ENCODE measurements at regions not wholly inside any gene's neighbourhood (a gene's known extent, or its start where the extent isn't known, plus 50 kb on each side); places are given as distances from the start of the nearest gene placed in this dataset.

DNA sequence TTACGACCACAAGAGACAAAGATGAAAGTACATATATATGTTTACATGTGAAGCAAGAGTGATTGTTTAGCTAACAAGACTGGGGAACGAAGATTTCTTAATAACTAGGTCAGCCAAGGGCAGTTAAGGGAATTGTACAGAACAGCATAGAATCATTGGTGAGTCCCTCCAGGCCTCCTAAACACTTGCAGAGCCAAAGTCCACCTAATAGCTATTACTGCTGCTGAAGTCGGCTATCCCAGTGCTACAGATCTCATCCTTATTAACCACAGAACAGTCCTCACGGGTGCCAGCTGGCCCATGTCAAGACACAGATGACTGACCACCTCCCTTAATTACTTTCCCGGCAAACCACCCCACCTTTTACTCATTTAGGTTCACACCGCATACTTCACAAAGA lies 68.5 kb upstream of the OPCML start:
- no peak for ATAC-seq
- no peaks in the 10 kb centered on the region for H3K79me2 ChIP-seq (ENCODE audit: control insufficient read depth, insufficient read depth, low read length)
- CTCF ChIA-PET (ENCODE audit: low intra/inter-chr PET ratio) = no interaction called here
- H3K27ac ChIP-seq (ENCODE audit: extremely low read depth, low read depth, low read length) = no peak overlapping the region
- no peak overlapping the region for H3K4me3 ChIP-seq
- no peaks in the 10 kb centered on the region for H3K9me1 ChIP-seq (ENCODE audit: control insufficient read depth, insufficient read depth, low read length)
- 0% methylated on average over 6 of the region's 6 CpGs for WGBS (ENCODE audit: insufficient coverage, low coverage, missing lambda C conversion rate)
- in situ Hi-C loops (cut with MboI) = no loop called here
- no peak overlapping the region for H3K9ac ChIP-seq (ENCODE audit: insufficient read depth in 1 of 2, low read depth in 2 of 2, low read length in 2 of 2)
- no peaks in the 10 kb centered on the region for H3K9me3 ChIP-seq (replicated peaks; ENCODE audit: control insufficient read depth, insufficient read depth, low read depth, low read length)
- no peaks in the 10 kb centered on the region for H4K20me1 ChIP-seq (replicated peaks; ENCODE audit: control insufficient read depth, insufficient read depth, low read length)
- FAIRE-seq = no peak
- no peak for TF ChIP-seq HNRNPL (IDR thresholded peaks at IDR 0.05; ENCODE audit: low read depth, low read length)
- H3K27me3 ChIP-seq (ENCODE audit: control insufficient read depth in 2 of 2, insufficient read depth in 2 of 2, low read length in 2 of 2) = no peaks in the 10 kb centered on the region
- POLR2A ChIA-PET = interaction anchor here (0.5 kb wide), 1 partner anchor 10 kb away, joined by 3 read pairs; no protein-coding TSS in a partner anchor
- intact Hi-C loops (cut with micrococcal nuclease) = no loop called here
- H3K4me1 ChIP-seq (replicated peaks in 1 of 2; ENCODE audit: control insufficient read depth in 2 of 2, insufficient read depth in 2 of 2, low read length in 2 of 2) = no peaks in the 10 kb centered on the region
- H2AFZ ChIP-seq (ENCODE audit: low read depth, low read length) = no peak overlapping the region
- no peak for DNase-seq (ENCODE audit: extremely low read depth in 1 of 4, low spot score in 3 of 4)
- no peaks in the 10 kb centered on the region for H3K36me3 ChIP-seq (ENCODE audit: control insufficient read depth, insufficient read depth, low read length)
- BruUV-seq (replicated peaks) = no TSS peak
- H3K4me2 ChIP-seq (ENCODE audit: insufficient read depth, low read length) = no peak overlapping the region

DNA sequence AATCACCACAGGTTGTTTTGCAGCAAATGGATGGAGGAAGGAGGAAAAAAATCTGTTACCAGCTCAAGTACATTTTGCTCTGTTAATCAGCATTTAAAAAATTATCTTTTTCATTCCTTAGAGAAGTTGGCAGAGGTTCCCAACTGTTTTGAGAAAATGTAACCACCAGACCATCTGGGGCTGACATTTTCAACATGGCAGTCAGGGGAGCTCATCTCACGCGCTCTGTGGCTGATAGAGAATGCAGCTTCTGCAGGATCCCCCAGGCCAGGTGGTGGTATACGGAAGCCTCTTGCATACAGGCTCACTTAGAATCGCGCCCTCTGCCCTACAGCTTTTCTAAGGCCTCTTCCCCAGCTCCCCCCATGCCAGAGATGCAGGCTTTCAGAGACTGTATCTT lies 68.0 kb upstream of the OPCML start:
- CTCF ChIA-PET (ENCODE audit: low intra/inter-chr PET ratio) = no interaction called here
- in situ Hi-C loops (cut with MboI) = no loop called here

More for the DNA sequence above, 68.0 kb upstream of the OPCML start:
- TF ChIP-seq, protein P1, sequence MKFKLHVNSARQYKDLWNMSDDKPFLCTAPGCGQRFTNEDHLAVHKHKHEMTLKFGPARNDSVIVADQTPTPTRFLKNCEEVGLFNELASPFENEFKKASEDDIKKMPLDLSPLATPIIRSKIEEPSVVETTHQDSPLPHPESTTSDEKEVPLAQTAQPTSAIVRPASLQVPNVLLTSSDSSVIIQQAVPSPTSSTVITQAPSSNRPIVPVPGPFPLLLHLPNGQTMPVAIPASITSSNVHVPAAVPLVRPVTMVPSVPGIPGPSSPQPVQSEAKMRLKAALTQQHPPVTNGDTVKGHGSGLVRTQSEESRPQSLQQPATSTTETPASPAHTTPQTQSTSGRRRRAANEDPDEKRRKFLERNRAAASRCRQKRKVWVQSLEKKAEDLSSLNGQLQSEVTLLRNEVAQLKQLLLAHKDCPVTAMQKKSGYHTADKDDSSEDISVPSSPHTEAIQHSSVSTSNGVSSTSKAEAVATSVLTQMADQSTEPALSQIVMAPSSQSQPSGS (CRISPR knock-in tag; IDR thresholded peaks at IDR 0.05) = no peak
- TF ChIP-seq CCAR2 (IDR thresholded peaks at IDR 0.05; ENCODE audit: low read depth, low read length) (no peak), SMAD4 (CRISPR knock-in tag; conservative IDR thresholded peaks at IDR 0.05) (no peak)
- FAIRE-seq (no peak), DNase-seq (ENCODE audit: extremely low read depth in 1 of 4, low spot score in 3 of 4) (no peak), ATAC-seq (no peak)
- POLR2A ChIA-PET = no interaction called here
- Histone ChIP-seq H3K27ac (ENCODE audit: extremely low read depth, low read depth, low read length) (no peak overlapping the region), H3K4me3 (no peak overlapping the region), H3K27me3 (ENCODE audit: control insufficient read depth in 2 of 2, insufficient read depth in 2 of 2, low read length in 2 of 2) (no peaks in the 10 kb centered on the region), H3K79me2 (ENCODE audit: control insufficient read depth, insufficient read depth, low read length) (no peaks in the 10 kb centered on the region), H3K9ac (ENCODE audit: insufficient read depth in 1 of 2, low read depth in 2 of 2, low read length in 2 of 2) (no peak overlapping the region), H2AFZ (ENCODE audit: low read depth, low read length) (no peak overlapping the region), H3K36me3 (ENCODE audit: control insufficient read depth, insufficient read depth, low read length) (no peaks in the 10 kb centered on the region), H4K20me1 (replicated peaks; ENCODE audit: control insufficient read depth, insufficient read depth, low read length) (no peaks in the 10 kb centered on the region), H3K9me3 (replicated peaks; ENCODE audit: control insufficient read depth, insufficient read depth, low read depth, low read length) (no peaks in the 10 kb centered on the region), H3K4me1 (replicated peaks in 1 of 2; ENCODE audit: control insufficient read depth in 2 of 2, insufficient read depth in 2 of 2, low read length in 2 of 2) (no peaks in the 10 kb centered on the region), H3K4me2 (ENCODE audit: insufficient read depth, low read length) (no peak overlapping the region), H3K9me1 (ENCODE audit: control insufficient read depth, insufficient read depth, low read length) (no peaks in the 10 kb centered on the region)
- intact Hi-C loops (cut with micrococcal nuclease) = no loop called here
- 0% methylated on average over 3 of the region's 5 CpGs for WGBS (ENCODE audit: insufficient coverage, low coverage, missing lambda C conversion rate)
- BruUV-seq (replicated peaks) = no TSS peak
